Natural killer cell (primary cell): ENCODE measurements at regions not wholly inside any gene's neighbourhood (a gene's known extent, or its start where the extent isn't known, plus 50 kb on each side); places are given as distances from the start of the nearest gene placed in this dataset.

Experiments
- ATAC-seq, 3 donors: fragments of 150-1000 bp in 2 of 3; fragments of 200-7000 bp in 1 of 3; cut with Tn5 transposase; 1 replicate in 1 of 3; 2 replicates in 2 of 3; pipeline ENCODE4 v1.10.0; 2021; ENCODE audit warnings: mild to moderate bottlenecking in 2 of 3, moderate library complexity in 2 of 3
- DNase-seq, 2 donors: peaks; one replicate each; pipeline versions ENCODE4 v3.0.0 to v3.0.0-alpha.2; 2013 to 2021; ENCODE audit warnings: mixed read lengths in 1 of 2
- H3K27ac ChIP-seq: one replicate; pipeline ENCODE4 v1.5.1; 2013; ENCODE audit warnings: mild to moderate bottlenecking, low read length
- H3K27me3 ChIP-seq: one replicate; pipeline ENCODE4 v1.6.1; 2013; ENCODE audit warnings: low read length; ENCODE audit not compliant: control insufficient read depth, insufficient read depth
- H3K36me3 ChIP-seq: one replicate; pipeline ENCODE4 v1.6.1; 2013; ENCODE audit warnings: low read length; ENCODE audit not compliant: control insufficient read depth, insufficient read depth
- H3K4me1 ChIP-seq: one replicate; pipeline ENCODE4 v1.6.1; 2013; ENCODE audit warnings: low read length; ENCODE audit not compliant: control insufficient read depth, insufficient read depth
- H3K4me3 ChIP-seq: one replicate; pipeline ENCODE4 v1.5.1; 2013; ENCODE audit warnings: low read length
- H3K9me3 ChIP-seq: one replicate; pipeline ENCODE4 v1.6.1; 2013; ENCODE audit warnings: low read length; ENCODE audit not compliant: control insufficient read depth, insufficient read depth
- H3K27ac Mint-ChIP-seq, 2 donors: one replicate each; pipeline ENCODE4 v1.8.0; 2022; ENCODE audit warnings: mild to moderate bottlenecking in 2 of 2, mixed read lengths in 2 of 2, moderate library complexity in 1 of 2
- H3K27me3 Mint-ChIP-seq, 2 donors: one replicate each; pipeline ENCODE4 v1.8.0; 2022; ENCODE audit warnings: low read depth in 2 of 2, mixed read lengths in 2 of 2
- H3K36me3 Mint-ChIP-seq: one replicate; pipeline ENCODE4 v1.8.0; 2022; ENCODE audit warnings: mixed read lengths
- H3K4me1 Mint-ChIP-seq, 2 donors: one replicate each; pipeline ENCODE4 v1.8.0; 2022; ENCODE audit warnings: mixed read lengths in 2 of 2
- H3K4me3 Mint-ChIP-seq: one replicate; pipeline ENCODE4 v1.8.0; 2022; ENCODE audit warnings: mild to moderate bottlenecking, moderate library complexity, mixed read lengths
- H3K9me3 Mint-ChIP-seq, 2 donors: one replicate each; pipeline ENCODE4 v1.8.0; 2022; ENCODE audit warnings: mixed read lengths in 2 of 2
- CTCF ChIP-seq: fragments of 200-600 bp; IDR thresholded peaks from one replicate; pipeline ENCODE4 v1.8.0; 2022; ENCODE audit warnings: antibody characterized with exemption
- WGBS: methylation state at CpG from one replicate; pipeline ENCODE4 v1.1.7; 2013; ENCODE audit warnings: missing lambda C conversion rate; ENCODE audit not compliant: insufficient coverage; 5-methylcytosine and 5-hydroxymethylcytosine counted together
- intact Hi-C: fragments of 100-400 bp; cut with micrococcal nuclease; formaldehyde crosslinking; loops from one replicate; pipeline ENCODE4 v1.14.2; 2022

- DNase-seq (no peak), ATAC-seq (no peak)
- Histone ChIP-seq H3K36me3 (no peaks in the 10 kb centered on the region), H3K9me3 (no peaks in the 10 kb centered on the region), H3K4me1 (no peaks in the 10 kb centered on the region), H3K4me3 (no peak overlapping the region), H3K27ac (no peak overlapping the region), H3K27me3 (no peaks in the 10 kb centered on the region)
- Mint-ChIP-seq H3K9me3 (peaks cover 4 to 5% of the 10 kb centered on the region in 2 donors), H3K36me3 (no peaks in the 10 kb centered on the region), H3K4me3 (no peak overlapping the region), H3K4me1 (no peaks in the 10 kb centered on the region), H3K27me3 (peaks cover 4 to 20% of the 10 kb centered on the region in 2 donors), H3K27ac (no peak overlapping the region)
- TF ChIP-seq CTCF: no peak
- intact Hi-C loops: no loop called here
- WGBS: 71% methylated on average over 1 of the region's 1 CpG
Observed at GRCh38 chr3:24657870-24658510, 163.3 kb upstream of the THRB start.

- H3K36me3 ChIP-seq: no peaks in the 10 kb centered on the region
- no peak overlapping the region for H3K4me3 ChIP-seq
- no peaks in the 10 kb centered on the region for H3K9me3 ChIP-seq
- DNase-seq (no peak), ATAC-seq (no peak)
- 73% methylated on average over 3 of the region's 3 CpGs for WGBS
- no peak for TF ChIP-seq CTCF
- H3K27ac ChIP-seq: no peak overlapping the region
- Mint-ChIP-seq H3K27me3 (peaks cover 4 to 20% of the 10 kb centered on the region in 2 donors), H3K4me1 (no peaks in the 10 kb centered on the region), H3K4me3 (no peak overlapping the region), H3K27ac (no peak overlapping the region), H3K36me3 (no peaks in the 10 kb centered on the region), H3K9me3 (peaks cover 0 to 2% of the 10 kb centered on the region in 2 donors)
- no peaks in the 10 kb centered on the region for H3K27me3 ChIP-seq
- H3K4me1 ChIP-seq: no peaks in the 10 kb centered on the region
- intact Hi-C loops: no loop called here
Observed at GRCh38 chr3:24661175-24661584, 166.5 kb upstream of the THRB start.

- Mint-ChIP-seq H3K4me3 (no peak overlapping the region), H3K4me1 (no peaks in the 10 kb centered on the region), H3K27me3 (peaks cover 4 to 20% of the 10 kb centered on the region in 2 donors), H3K27ac (no peak overlapping the region), H3K36me3 (no peaks in the 10 kb centered on the region), H3K9me3 (no peaks in the 10 kb centered on the region)
- 89% methylated on average over 7 of the region's 7 CpGs for WGBS
- Histone ChIP-seq H3K4me3 (no peak overlapping the region), H3K9me3 (no peaks in the 10 kb centered on the region), H3K27me3 (no peaks in the 10 kb centered on the region), H3K4me1 (no peaks in the 10 kb centered on the region), H3K27ac (no peak overlapping the region), H3K36me3 (no peaks in the 10 kb centered on the region)
- no peak for DNase-seq
- intact Hi-C loops: no loop called here
- no peak for TF ChIP-seq CTCF
- ATAC-seq: no peak
Observed at GRCh38 chr3:24662449-24663345, 168.0 kb upstream of the THRB start.
